Endothelial cell of umbilical vein (primary cell): ENCODE measurements at regions not wholly inside any gene's neighbourhood (a gene's known extent, or its start where the extent isn't known, plus 50 kb on each side); places are given as distances from the start of the nearest gene placed in this dataset.

Experiments used
- BruUV-seq: library from RNA; stranded (reverse); fragments of 400-500 nt; replicated peaks from 2 replicates; lab custom pipeline; 2021; lab: Mats Ljungman, UMichigan
- CTCF ChIA-PET: fragments of 300-600, 350-600 bp; sonication (Branson Sonifier 250); formaldehyde crosslinking; loops from one replicate; lab custom pipeline; 2021; ENCODE audit warnings: antibody characterized with exemption, inconsistent platforms; lab: Charles Lee
- POLR2A ChIA-PET: fragments of 300-600, 350-600 bp; sonication (Branson Sonifier 250); formaldehyde crosslinking; loops from one replicate; lab custom pipeline; 2021; ENCODE audit warnings: antibody characterized with exemption, inconsistent platforms; lab: Charles Lee
- DNase-seq: peaks from one replicate; pipeline ENCODE4 v3.0.0-alpha.2; 2011; ENCODE audit warnings: low read depth, low spot score
- FAIRE-seq: peaks from 2 replicates; lab custom pipeline; 2011; peaks lifted over from hg19 to GRCh38; lab: Jason Lieb, UNC
- H2AFZ ChIP-seq: 2 replicates; pipeline ENCODE4 v1.6.0; 2012; ENCODE audit warnings: low read depth, low read length, control low read depth, inconsistent platforms
- H3K27ac ChIP-seq: 2 replicates; pipeline ENCODE4 v1.5.1; 2011; ENCODE audit warnings: low read depth, mild to moderate bottlenecking, control low read depth, low read length, moderate library complexity; ENCODE audit not compliant: insufficient read depth
- H3K27me3 ChIP-seq, 2 experiments: 2 replicates each; pipeline versions ENCODE4 v1.6.0 to v1.6.1; 2011; ENCODE audit warnings: low read length in 2 of 2, mixed read lengths in 1 of 2; ENCODE audit not compliant: control insufficient read depth in 2 of 2, insufficient read depth in 2 of 2
- H3K36me3 ChIP-seq, 2 experiments: 2 replicates in 1 of 2; 3 replicates in 1 of 2; pipeline ENCODE4 v1.5.1; 2011; ENCODE audit warnings: low read length in 2 of 2, mild to moderate bottlenecking in 1 of 2, moderate library complexity in 1 of 2; ENCODE audit not compliant: control insufficient read depth in 2 of 2, insufficient read depth in 2 of 2; ENCODE audit errors: extremely low read depth in 1 of 2
- H3K4me1 ChIP-seq: 3 replicates; pipeline ENCODE4 v1.5.1; 2011; ENCODE audit warnings: mild to moderate bottlenecking, low read length; ENCODE audit not compliant: control insufficient read depth, insufficient read depth; ENCODE audit errors: extremely low read depth
- H3K4me2 ChIP-seq: 2 replicates; pipeline ENCODE4 v1.6.1; 2011; ENCODE audit warnings: low read length, control low read depth, mixed read lengths; ENCODE audit not compliant: insufficient read depth
- H3K4me3 ChIP-seq, 3 experiments: fragments of 200-600 bp in 1 of 3; sonication (generic), shearing (Covaris generic) in 1 of 3; replicated peaks in 1 of 3; 2 replicates each; pipeline ENCODE4 v1.5.1; 2011 to 2016; ENCODE audit warnings: control low read depth in 3 of 3, low read length in 3 of 3, mild to moderate bottlenecking in 2 of 3, inconsistent platforms in 1 of 3, low read depth in 1 of 3, moderate library complexity in 1 of 3; ENCODE audit not compliant: insufficient read depth in 1 of 3
- H3K79me2 ChIP-seq: 2 replicates; pipeline ENCODE4 v1.6.0; 2012; ENCODE audit warnings: low read length, inconsistent platforms; ENCODE audit not compliant: control insufficient read depth, insufficient read depth
- H3K9ac ChIP-seq: replicated peaks from 2 replicates; pipeline ENCODE3; 2011; ENCODE audit warnings: low read length, control low read depth; ENCODE audit not compliant: insufficient read depth; ENCODE audit errors: extremely low read depth
- H3K9me1 ChIP-seq: replicated peaks from 3 replicates; pipeline ENCODE4 v1.6.0; 2011; ENCODE audit warnings: mild to moderate bottlenecking, low read length; ENCODE audit not compliant: control insufficient read depth, insufficient read depth; ENCODE audit errors: extremely low read depth
- H3K9me3 ChIP-seq: replicated peaks from 2 replicates; pipeline ENCODE4 v1.5.1; 2012; ENCODE audit warnings: low read length, inconsistent platforms; ENCODE audit not compliant: control insufficient read depth, insufficient read depth
- H4K20me1 ChIP-seq: replicated peaks from 2 replicates; pipeline ENCODE3; 2011; ENCODE audit warnings: mild to moderate bottlenecking, low read length; ENCODE audit not compliant: control insufficient read depth, insufficient read depth; ENCODE audit errors: extremely low read depth
- EZH2 ChIP-seq: IDR thresholded peaks from 2 replicates; pipeline ENCODE4 v1.6.1; 2012; ENCODE audit warnings: borderline replicate concordance, low read depth, mild to moderate bottlenecking, moderate library complexity, low read length, inconsistent platforms; ENCODE audit not compliant: severe bottlenecking
- FOS ChIP-seq: IDR thresholded peaks from 2 replicates; pipeline ENCODE4 v1.6.1; 2011; ENCODE audit warnings: mild to moderate bottlenecking, low read length, moderate library complexity, borderline replicate concordance; ENCODE audit not compliant: insufficient read depth
- GATA2 ChIP-seq: IDR thresholded peaks from 2 replicates; pipeline ENCODE4 v1.7.0; 2011; ENCODE audit warnings: low read depth, mild to moderate bottlenecking, moderate library complexity, mixed read lengths, low read length; ENCODE audit not compliant: insufficient read length, insufficient read depth
- JUN ChIP-seq: IDR thresholded peaks from 2 replicates; pipeline ENCODE4 v1.6.1; 2011; ENCODE audit warnings: borderline replicate concordance, low read depth; ENCODE audit not compliant: insufficient read length, insufficient read depth
- MYC ChIP-seq: IDR thresholded peaks from one replicate; pipeline ENCODE4 v1.6.1; 2011; ENCODE audit warnings: mild to moderate bottlenecking, low read depth, low read length
- POLR2A ChIP-seq: IDR thresholded peaks from 2 replicates; pipeline ENCODE4 v1.6.1; 2012; ENCODE audit warnings: low read depth, mild to moderate bottlenecking, control low read depth, low read length
- POLR2AphosphoS5 ChIP-seq: IDR thresholded peaks from 2 replicates; pipeline ENCODE4 v1.6.1; 2012; ENCODE audit warnings: low read depth, mild to moderate bottlenecking, control low read depth, low read length, moderate library complexity; ENCODE audit not compliant: insufficient read depth
- dilution Hi-C: fragments of 300-500 bp; cut with MboI; formaldehyde crosslinking; loops from one replicate; pipeline ENCODE4 v1.15.0; 2019; ENCODE audit warnings: low sequenced_read_pairs; ENCODE audit not compliant: extremely low pct_ligation_motif_present
- intact Hi-C: fragments of 100-400 bp; cut with micrococcal nuclease; formaldehyde crosslinking; loops from one replicate; pipeline ENCODE4 v1.10.0; 2022
- TF ChIP-seq, protein P1 (sequence below): IDR thresholded peaks from 2 replicates; pipeline ENCODE4 v1.6.1; 2011; ENCODE audit not compliant: insufficient read depth, insufficient read length
- TF ChIP-seq, protein P2 (sequence below), 2 donors: IDR thresholded peaks; 1 replicate in 1 of 2; 2 replicates in 1 of 2; pipeline ENCODE4 v1.5.1; 2011; ENCODE audit warnings: low read length in 2 of 2, mild to moderate bottlenecking in 2 of 2, moderate library complexity in 2 of 2, control low read depth in 1 of 2, inconsistent platforms in 1 of 2, low read depth in 1 of 2; ENCODE audit not compliant: insufficient read depth in 1 of 2; ENCODE audit errors: extremely low read depth in 1 of 2

DNA sequence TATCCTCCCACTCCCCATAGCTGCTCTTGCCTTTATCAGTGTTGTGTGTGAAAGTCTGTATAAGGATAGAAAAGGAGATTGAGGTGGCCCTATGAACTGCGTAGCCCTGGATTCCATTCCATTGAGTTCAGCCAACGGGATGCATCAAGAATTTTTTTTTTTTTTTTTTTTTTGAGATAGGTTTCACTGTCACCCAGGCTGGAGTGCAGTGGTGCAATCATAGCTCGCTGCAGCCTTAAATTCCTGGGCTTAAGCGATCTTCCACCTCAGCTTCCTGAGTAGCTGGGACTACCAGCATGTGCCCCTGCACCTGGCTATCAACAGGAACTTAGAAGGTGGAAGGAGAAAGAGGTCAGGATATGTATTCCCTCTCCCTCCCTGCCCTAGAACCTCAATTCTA, 187.2 kb upstream of the SPRY1 start:
- H3K9ac ChIP-seq = no peak overlapping the region
- TF ChIP-seq GATA2 = no peak
- no peak for TF ChIP-seq POLR2AphosphoS5
- no peak for TF ChIP-seq JUN
- TF ChIP-seq, protein P1, sequence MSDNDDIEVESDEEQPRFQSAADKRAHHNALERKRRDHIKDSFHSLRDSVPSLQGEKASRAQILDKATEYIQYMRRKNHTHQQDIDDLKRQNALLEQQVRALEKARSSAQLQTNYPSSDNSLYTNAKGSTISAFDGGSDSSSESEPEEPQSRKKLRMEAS = no peak
- no peak for TF ChIP-seq EZH2
- TF ChIP-seq FOS = no peak
- no peak for TF ChIP-seq MYC
- TF ChIP-seq, protein P2, sequence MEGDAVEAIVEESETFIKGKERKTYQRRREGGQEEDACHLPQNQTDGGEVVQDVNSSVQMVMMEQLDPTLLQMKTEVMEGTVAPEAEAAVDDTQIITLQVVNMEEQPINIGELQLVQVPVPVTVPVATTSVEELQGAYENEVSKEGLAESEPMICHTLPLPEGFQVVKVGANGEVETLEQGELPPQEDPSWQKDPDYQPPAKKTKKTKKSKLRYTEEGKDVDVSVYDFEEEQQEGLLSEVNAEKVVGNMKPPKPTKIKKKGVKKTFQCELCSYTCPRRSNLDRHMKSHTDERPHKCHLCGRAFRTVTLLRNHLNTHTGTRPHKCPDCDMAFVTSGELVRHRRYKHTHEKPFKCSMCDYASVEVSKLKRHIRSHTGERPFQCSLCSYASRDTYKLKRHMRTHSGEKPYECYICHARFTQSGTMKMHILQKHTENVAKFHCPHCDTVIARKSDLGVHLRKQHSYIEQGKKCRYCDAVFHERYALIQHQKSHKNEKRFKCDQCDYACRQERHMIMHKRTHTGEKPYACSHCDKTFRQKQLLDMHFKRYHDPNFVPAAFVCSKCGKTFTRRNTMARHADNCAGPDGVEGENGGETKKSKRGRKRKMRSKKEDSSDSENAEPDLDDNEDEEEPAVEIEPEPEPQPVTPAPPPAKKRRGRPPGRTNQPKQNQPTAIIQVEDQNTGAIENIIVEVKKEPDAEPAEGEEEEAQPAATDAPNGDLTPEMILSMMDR (IDR thresholded peaks at IDR 0.05; ENCODE audit: extremely low read depth in 1 of 2, insufficient read depth in 1 of 2, low read depth in 1 of 2, low read length in 2 of 2) = no peak
- no peak for TF ChIP-seq POLR2A
- no peaks in the 10 kb centered on the region for H3K9me1 ChIP-seq
- H3K9me3 ChIP-seq = no peaks in the 10 kb centered on the region
- no peaks in the 10 kb centered on the region for H3K4me1 ChIP-seq
- FAIRE-seq = no peak
- ChIA-PET POLR2A (no interaction called here), CTCF (interaction anchor here (1.1 kb wide), 2 partner anchors 9 to 24 kb away, joined by 3 read pairs; no protein-coding TSS in a partner anchor)
- no peaks in the 10 kb centered on the region for H3K36me3 ChIP-seq
- no TSS peak for BruUV-seq
- no peak for DNase-seq
- H3K4me3 ChIP-seq = no peak overlapping the region
- H3K27ac ChIP-seq = no peak overlapping the region
- H2AFZ ChIP-seq = no peak overlapping the region
- H3K27me3 ChIP-seq = no peaks in the 10 kb centered on the region
- intact Hi-C loops (no loop called here), dilution Hi-C loops (no loop called here)
- no peak overlapping the region for H3K4me2 ChIP-seq
- H3K79me2 ChIP-seq = no peaks in the 10 kb centered on the region
- H4K20me1 ChIP-seq = no peaks in the 10 kb centered on the region
